ENCODE measurements at regions not wholly inside any gene's neighbourhood (a gene's known extent, or its start where the extent isn't known, plus 50 kb on each side); places are given as distances from the start of the nearest gene placed in this dataset.

DNA sequence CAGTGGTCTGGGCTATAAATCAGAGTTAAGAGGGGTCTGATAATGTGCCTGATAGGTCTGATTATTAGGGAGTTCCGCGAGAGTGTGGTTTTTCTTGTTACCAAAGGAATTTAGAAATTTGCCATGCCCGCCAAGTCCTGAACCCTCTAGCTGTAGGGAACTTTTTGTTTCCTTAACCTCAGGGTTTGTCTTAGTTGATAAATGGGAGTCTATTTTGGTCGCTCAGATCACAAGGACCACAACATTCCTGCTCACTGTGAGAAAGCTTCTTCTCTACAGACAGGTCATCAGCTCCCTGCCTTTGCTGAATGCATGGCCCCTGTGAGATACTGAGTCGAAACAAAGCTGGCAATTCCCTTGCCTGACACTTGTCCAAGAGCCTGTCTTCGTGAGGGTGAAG is 497.8 kb downstream of the HS3ST4 start:
- DNase-seq (ENCODE audit: low spot score): no peak

DNA sequence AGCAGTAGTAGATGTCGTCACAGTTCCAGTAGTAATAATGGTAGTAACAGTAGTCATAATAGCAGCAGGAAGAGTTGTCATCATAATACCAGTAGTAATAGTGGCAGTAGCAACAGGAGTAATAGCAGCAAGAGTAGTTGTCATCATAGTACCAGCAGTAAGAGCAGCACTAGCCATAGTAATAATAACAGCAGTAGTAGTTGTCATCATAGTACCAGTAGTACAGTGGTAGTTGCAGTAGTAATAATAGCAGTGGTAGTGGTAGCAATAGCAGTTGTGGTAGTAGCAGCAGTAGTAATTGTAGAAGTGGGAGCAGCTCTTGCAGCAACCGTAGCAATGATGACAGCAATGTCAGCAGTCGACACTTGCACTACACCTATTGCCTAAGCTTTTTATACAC is 502.8 kb downstream of the HS3ST4 start:
- no peak for DNase-seq (ENCODE audit: low spot score)

DNA sequence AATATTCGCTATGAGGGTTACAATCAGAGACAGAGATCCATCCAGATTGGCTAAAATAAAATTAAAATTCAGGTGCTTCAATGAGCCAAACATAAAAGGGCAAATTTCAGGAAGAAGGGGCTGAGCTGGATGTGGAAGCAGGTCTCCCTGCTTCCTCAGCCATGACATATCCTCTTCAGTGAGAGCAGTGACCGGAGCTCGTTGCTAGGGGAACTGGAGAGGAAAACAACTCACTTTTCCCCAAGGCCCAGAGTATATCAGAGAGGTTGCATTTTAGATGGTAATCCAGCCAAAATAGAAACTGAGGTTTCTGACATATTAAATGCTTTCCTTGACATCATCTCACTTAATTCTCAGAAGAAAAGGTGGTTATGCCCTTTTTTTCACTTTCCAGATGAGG is 503.5 kb downstream of the HS3ST4 start:
- DNase-seq (ENCODE audit: low spot score): no peak

DNA sequence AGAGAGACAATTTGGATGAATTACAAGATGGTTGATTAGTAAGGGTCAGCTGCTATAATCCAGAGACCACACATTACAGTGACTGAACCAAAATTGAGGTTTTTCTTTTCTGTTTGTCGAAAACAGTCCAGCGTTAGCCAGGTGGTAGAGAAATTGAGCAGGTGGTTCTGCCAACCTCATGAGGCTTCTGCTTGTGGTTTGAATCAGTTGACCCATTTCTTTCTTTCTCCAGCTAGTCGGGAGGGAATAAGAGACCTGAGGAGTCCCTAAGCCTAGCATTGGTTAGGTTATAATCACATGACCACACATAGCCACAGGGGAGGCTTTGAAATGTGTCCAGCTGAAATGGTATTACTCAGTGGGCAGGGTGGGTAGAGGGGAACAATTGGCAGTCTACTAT is 504.6 kb downstream of the HS3ST4 start:
- DNase-seq (ENCODE audit: low spot score): no peak

DNA sequence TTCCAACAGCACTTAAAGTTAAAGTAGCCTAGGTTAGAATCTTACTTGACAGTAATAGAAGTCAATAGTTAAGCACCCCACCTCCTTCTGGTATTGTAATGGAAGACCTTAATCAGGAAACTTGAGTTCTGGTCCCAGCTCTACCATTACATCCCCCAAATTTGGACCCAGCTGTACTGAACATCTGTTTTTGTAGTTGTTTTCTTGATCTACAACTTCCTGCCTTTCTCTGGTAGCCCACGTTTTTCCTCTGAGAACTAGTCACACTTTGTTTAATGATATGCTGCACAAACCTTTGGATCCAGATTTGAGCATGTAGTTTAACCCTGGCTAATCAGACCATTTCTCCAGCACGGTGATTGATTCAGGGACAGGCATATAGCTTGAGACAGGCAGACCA is 505.0 kb downstream of the HS3ST4 start:
- DNase-seq (ENCODE audit: low spot score): no peak

DNA sequence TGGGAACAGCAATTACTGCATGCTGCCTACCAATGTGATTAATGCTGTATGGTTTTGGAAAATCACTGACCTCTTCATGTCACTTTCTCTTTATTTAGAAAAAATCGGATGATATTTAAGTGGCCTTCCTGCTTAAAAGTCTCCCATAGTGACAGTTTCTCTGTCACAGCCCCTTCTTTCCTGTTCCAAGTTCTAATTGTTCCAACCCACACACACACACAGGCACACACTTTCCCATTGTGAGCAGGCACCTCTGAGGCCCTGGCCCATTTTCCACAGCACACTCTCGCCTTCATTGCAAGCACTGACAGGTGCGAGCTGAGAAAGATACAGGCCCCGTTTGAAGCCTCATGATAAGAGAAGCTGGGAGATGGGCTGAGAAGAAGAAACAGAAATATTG is 505.9 kb downstream of the HS3ST4 start:
- no peak for DNase-seq (ENCODE audit: low spot score)

DNA sequence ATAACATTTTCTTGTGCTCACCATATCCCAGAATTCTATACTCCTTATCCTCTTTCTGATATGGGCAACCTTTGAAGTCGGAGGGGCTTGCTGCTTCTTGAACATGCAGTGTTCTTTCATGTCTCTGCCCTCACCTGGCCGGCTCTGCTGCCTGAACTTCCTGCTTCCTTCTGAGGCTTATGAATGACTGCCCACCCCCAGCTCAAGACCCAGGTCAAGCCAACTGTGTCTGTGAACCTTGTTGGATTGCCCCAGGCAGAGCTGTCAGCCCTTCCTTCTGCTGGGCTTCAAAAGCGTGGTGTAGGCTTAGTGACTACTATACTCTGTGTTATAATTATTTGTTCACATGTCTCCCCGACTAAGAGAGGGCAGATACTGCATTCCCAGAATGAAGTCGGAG is 506.5 kb downstream of the HS3ST4 start:
- no peak for DNase-seq (ENCODE audit: low spot score)

DNA sequence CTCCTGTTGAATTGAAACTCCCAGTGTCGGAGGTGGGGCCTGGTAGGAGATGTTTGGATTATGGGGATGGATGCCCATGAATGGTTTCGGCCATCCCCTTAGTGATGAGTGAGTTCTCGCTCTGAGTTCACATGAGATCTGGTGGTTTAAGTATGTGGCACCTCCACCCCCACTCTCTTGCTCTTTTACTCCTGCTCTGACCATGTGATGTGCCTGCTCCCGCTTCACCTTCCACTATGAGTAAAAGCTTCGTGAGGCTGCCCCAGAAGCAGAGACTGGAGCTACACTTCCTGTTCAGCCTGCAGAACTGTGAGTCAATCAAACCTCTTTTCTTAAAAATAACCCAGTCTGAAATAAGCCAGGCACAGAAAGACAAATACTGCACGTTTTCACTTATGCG is 512.4 kb downstream of the HS3ST4 start:
- DNase-seq (ENCODE audit: low spot score): no peak

DNA sequence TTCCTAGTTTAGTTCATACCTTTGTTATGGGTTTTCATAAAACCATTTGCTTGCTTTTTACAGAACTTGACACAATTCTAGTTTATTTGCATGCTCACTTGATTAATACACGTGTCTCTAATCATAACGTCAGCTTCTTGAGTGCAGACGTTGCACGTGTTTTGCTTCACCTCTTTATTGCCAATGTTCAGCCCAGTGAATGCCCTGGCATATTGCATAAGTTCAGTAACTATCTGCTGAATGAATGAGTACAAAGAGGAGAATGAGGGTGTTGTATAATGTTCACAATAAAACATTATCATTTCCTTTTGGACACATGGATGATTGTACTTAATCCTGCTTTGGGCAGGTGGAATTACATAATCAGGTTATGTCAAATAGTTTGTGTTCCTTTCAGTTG is 519.8 kb downstream of the HS3ST4 start:
- no peak for DNase-seq (ENCODE audit: low spot score)

DNA sequence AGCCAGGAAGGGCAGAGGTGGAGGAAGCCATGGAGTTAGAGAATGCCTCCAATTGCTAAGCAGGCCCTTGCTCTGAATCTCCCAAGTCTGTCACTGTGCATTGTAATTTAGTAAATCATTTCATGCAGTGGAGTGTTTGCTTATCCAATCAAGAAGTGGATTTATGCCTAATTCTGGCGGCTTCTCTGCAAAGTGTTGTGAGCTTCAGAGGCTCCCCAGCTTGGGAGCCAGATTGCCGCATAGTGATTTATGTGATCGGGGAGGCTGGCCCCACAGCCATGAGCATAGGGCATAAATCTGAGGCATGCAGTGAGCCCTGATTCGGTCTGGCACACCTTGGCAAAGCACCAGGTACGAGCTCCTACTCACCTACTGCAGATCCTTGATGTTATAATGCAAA is 520.8 kb downstream of the HS3ST4 start:
- DNase-seq (ENCODE audit: low spot score): no peak

DNA sequence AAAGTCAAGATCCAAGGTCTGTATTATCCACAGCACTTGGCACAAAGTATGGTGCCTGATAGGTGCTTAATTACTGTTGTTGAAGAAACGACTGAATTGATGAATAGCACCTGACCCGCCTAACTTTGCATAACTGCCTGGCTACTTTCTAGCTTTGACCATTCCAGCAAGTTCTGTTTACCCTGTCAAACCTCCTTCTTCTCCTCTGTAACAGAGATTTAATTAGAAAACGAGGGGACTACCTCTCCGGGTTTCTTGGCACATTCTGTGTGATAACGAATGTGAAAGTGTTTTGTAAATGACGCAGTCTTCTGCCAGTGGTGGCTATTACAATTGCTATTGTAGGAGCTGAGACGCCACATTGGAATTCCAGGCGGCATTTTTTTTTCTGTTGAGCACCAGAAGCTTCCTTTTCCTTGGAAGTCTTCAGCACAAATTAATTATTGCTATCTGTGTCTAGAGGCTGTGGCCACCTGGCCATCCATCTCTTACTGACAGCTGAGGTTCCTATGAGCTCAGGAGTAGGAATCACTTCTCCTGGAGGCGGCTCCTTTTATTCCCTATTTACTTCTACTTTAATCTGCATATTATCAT is 522.9 kb downstream of the HS3ST4 start:
- peak; percentile 32 for DNase-seq (ENCODE audit: low spot score)

DNA sequence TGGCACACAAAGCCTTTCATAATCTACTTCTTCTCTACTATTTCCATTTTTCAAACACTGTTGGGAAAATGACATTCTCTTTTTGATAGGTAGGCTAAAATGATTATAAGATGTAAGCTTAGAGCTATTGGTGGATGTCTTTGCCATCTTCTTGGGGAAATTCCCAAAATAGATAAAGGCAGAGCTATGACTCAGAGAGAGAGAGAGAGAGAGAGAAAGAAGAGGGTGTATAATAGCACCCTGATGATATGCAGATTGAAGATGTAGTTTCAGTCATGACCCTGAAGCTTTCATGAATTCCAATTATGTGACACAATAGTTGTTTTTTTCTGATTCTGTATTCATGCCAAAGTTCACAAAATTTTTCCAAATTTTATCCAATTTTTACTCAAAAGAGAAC is 529.1 kb downstream of the HS3ST4 start:
- no peak for DNase-seq (ENCODE audit: low spot score)

DNA sequence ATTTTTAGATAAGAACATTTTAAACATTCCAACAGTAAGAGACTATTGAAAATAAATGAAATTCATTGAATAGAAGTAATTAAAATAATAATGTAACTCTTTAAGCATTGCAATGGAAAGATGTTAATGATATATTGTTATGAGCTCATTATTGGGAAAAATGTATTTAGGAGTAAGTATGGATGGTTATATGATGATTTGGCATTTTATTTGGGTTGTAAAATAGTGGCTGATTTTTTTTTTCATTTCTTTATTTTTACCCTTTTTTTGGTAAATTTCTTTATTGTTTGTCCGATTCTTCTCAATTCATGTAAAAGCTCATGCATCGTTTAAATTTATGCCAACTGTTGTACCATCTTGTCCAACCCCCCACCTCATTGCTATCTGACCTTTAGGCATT is 539.9 kb downstream of the HS3ST4 start:
- no peak for DNase-seq (ENCODE audit: low spot score)

DNA sequence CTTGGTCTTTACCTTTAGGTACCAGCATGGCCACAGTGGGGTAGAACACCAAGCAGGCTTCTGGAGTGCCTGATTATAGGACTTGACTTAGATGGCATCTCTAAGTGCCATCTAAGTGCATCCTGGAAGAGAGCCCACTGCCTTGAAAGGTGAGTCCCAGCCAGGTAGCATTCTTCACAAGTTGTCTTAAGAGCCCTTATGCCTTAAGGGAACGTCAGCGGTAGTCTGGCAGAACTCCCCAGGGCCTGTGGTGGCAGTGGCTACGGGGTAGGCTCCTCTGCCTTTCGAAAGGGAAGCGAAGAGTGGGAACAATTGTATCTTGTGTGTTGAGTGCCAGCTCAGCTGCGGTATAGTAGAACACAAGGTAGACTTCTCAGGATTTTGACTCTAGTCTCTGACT is 549.0 kb downstream of the HS3ST4 start:
- DNase-seq (ENCODE audit: low spot score): no peak

DNA sequence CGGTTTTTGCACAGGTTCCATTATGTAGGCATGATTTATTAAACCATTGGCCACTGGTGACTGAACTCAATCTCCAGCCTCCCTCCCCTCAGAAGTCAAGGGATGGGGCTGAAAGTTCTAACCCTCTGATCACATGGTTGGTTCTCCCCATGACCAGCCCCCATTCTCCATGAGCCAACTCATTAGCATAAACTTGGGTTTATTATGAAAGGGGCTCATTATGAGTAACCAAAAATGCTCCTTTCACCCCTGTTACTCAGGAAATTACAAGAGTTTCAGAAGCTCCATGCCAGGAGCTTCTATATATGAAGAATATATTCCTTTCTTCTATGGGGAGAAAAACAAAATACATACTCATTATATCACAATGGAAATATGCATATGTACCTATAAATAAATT is 555.3 kb downstream of the HS3ST4 start:
- no peak for DNase-seq (ENCODE audit: low spot score)

DNA sequence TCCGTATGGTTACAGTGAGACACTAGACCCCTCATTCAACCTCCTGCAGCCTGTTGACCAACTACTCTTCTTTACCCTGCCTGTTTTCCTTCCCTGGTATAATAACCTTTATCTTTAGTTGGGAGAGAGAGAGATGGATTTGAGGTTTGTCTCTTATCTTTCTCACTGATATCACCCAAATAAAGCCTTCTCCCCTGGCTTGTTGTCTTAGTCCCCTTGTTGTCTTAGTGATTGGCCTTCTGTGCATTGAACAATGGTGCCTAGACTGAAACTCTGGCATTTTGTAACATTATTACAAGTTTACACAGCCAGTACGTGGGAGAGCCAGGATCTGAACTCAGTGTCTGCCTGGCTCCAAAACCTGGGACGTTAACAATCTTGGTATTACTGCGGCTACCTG is 560.8 kb downstream of the HS3ST4 start:
- no peak for DNase-seq (ENCODE audit: low spot score)

DNA sequence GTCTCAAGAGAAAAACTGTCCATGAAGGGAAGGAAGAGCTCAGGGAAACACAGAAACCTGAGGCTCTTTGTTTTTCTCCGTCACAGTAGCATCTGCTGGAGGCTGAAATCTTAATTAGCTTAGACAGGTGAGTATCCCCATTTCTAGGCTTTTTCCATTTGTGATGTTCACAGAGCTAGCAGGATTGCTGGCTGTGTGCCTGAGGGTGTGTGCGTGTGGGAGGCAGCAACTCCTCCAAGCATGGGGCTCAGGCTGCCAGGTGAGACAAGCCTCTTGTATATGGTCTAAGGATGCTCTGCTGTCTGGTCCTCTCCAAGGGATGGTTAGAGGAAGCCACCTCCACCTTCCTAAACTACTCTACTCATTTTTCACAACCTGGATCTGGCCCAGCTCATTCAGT is 569.9 kb downstream of the HS3ST4 start:
- DNase-seq (ENCODE audit: low spot score): no peak

DNA sequence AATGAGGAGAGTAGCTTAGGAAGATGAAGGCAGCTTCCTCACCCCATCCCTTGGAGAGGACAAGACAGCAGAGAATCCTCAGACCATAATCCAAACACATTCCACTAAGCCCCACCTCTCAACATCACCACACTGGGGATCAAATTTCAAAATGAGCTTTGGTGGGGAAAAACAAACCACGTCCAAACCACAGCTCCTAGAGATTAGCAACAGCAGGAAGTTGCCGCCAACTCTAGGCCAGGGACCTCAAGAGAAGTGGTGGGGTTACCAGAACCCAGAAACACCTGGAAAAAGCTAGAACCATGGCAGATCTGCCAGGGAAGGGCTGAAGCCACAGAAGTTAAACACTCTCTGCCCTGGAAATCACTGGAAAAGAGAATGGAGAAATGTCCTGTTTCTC is 571.6 kb downstream of the HS3ST4 start:
- no peak for DNase-seq (ENCODE audit: low spot score)

DNA sequence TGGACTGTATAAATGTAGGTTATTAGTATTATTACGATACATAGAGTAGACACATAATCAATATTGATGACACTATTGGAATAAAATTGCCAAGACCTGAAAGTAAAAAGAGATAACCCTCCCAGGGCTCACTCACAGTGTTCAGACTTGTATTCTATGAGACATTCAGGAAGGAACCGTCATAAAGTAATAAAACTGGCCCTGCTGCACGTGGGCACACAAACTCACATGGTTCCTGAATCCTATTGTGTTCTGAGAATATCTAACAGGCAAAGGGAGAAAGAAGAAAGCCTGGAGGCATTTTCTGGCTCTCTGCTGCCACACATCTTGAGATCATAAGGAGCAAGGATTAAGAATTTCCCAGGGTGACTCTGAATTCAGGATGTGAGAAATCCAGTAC is 575.9 kb downstream of the HS3ST4 start:
- no peak for DNase-seq (ENCODE audit: low spot score)

DNA sequence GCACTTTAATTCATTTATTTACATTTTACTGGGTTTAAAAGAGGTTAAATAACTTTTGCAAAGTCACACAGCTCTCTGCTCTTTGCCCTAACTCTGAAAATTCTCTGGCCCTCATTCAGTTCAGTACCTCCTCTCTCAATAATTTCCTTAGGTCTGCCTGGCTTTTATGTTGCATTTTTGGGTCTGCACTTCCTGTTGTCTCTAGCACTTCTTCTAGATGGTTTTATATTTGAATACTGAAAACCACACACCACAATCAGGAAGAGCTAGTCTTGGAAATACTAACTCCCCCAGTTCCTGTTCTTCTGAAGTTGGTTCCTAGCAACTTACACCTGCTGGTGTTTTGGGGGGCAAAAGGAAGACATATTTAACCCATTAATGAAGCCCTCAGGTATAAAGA is 577.9 kb downstream of the HS3ST4 start:
- no peak for DNase-seq (ENCODE audit: low spot score)

DNA sequence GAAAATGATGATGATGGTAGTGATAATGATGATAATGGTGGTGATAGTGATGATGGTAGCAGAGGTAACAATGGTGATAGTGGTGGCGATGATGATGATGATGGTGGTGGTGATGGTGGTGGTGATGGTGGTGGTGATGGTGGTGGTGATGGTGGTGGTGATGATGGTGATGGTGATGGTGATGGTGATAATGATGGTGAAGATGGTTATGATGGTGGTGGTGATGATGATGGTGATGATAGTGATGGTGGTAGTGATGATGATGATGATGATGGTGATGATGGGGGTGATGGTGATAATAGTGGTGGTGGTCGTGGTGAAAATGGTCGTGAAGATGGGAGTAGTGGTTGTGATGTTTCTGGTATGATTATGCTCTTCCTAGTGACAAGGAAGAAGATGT is 581.8 kb downstream of the HS3ST4 start:
- no peak for DNase-seq (ENCODE audit: low spot score)

DNA sequence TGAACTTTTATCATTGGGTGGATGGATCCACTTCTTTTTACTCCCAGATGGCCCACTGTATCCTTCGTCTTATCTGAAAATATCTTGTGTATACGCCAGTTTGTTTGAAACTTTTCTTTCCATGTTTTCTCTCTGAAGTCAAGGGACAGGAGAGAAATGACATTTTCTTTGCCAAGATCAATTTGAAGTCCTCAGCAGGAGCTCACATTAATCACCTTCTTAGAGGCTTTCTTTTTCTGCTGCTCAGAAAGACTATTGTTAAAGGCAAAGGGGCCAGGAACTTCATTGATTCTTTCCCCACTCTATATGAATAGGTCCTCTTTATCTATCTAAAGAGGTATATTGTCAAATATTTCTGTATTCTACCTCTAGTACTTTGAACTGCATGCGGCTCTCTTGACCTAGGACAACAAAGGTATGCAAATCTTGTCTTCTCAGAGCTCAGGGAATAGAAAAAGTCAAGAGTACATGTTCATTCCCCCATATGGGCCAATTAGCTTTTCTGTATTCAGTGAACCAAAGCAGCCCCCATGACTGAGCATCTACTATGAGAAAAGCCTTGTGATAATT is 583.3 kb downstream of the HS3ST4 start:
- DNase-seq (ENCODE audit: low spot score): no peak

DNA sequence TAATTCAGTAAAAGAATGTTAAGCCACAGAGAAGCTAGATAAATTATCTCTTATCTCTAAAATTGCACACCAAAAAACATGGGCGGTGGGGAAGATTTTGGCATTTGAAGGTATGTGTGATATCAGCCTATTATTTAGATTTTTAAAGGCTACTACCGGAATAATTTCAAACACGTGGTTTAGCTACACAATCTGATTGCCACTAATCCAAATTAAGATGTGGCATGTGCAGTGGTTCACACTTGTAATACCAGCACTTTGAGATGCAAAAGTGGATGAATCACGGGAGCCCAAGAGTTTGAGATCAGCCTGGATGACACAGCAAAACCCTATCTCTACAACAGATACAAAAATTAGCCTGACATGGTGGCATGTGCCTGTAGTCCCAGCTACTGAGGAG is 584.5 kb downstream of the HS3ST4 start:
- DNase-seq (ENCODE audit: low spot score): no peak

DNA sequence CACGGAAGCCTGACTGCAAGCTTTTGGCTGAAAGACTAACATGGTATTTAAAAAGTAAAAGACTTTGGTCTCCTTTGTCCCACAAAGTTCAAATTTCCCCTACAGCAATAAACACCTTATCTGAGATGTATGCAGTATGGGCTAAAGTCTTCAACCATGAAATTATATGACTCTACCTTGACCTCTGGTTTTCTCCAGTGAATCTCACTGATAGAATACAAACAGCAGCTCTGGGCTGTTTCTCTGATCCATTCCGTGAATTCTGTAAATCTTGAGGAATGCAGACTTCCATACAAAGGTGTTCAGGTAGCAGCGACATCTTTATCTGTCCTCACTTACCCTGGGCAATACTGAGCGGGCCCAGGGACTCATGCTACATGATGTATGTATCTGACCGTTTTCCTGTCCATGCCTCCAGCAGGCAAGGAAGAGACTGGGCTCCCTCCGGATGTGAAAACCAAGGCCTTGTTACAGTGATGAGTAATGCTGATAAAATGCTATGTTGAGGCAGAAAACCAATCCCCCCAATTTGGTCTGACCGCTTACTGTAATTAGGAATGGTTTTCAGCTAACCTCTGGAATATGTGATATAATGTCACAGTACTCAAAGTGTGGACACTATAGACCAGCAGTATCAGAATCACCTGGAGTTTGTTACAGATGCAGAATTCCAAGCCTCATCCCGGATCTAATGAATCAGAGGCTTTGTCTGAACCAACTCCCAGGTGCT is 589.8 kb downstream of the HS3ST4 start:
- DNase-seq (ENCODE audit: low spot score): no peak
